ENCODE measurements at regions not wholly inside any gene's neighbourhood (a gene's known extent, or its start where the extent isn't known, plus 50 kb on each side); places are given as distances from the start of the nearest gene placed in this dataset.

DNA sequence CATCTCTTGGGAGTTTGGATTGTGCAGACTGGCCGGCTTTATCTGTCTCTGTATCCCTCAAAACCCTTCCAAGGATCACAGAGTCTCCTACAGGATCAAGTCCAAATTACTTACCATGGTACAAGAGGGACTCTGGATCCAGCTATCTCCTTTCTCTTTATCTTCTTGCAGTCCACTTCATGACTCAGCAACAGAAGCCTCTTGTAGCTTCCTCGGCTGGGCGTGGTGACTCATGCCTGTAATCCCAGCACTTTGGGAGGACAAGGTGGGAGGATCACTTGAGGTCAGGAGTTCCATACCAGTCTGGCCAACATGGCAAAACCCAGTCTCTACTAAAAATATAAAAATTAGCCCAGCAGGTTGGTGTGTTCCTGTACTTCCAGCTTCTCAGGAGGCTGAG, 189.7 kb downstream of the BCAT1 start:
- DNase-seq = no peak

DNA sequence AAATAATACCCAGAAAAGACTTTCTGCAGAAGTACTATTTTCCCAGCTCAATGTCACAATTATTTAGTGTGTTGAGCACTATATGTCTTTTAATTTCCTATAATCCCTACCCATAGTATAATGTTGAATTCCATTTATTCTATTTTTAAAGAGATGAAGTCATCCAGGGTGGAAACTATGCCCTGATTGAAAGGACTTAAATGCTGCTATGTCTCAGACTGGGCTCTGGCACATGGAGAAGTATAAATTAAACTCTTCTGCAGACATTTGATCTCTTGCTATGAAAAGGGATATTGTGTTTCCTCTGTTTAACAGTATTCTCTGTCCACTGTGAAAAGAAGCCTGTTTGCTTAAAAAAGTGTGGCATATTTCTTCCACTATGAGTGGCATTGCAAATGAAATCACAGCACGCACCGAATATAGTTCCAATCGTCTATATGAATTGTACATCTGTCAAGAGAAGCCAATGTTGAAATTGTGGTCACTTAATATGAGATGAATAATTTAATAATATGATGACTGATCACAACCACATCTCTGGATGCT, 192.3 kb downstream of the BCAT1 start:
- no peak for DNase-seq

DNA sequence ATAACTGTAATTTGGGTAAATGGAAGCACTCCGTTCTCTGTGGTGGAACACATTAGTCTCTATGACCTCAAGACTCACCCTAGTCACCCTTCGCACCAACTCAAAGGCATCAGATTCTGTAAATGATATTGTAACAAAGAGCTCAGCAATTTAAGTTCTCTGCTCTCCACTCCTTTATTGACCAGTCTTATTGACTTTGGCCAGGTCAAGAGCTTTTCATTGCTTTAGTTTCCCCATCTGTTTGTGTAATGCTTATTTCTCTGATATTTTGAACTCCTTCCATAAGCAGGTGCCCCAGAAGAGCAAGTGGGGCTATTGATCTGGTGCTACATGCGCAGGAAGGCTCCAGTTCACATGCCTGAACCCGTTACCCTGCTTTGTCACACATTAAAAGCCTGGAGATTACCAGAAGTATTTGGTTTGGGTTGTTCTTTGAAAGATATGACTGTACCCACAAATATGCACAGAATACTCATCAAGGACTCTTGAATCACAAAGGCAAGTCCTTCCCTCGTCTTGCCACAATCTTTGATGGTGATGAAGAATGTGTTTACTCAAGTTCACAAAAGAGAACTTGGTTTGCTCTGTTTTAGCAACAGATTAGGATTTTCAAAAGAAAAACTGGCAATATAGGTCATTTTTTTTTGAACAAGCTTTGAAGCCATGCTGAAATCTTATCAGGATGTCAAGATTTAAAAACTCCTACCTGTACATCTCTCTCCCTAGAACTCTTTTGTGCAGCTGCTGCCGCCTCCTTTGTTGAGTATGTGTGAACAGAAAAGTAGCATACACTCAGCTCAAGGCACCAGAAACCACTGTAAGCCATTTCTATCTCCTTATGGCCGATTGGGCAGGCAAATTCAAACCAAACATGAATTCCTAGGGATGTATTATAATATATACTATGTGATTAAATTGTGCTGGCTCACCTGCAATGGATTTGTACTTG, 193.9 kb downstream of the BCAT1 start:
- DNase-seq = no peak

GRCh38 chr12:24752763-24753462, 196.0 kb downstream of the BCAT1 start:
- DNase-seq = no peak

DNA sequence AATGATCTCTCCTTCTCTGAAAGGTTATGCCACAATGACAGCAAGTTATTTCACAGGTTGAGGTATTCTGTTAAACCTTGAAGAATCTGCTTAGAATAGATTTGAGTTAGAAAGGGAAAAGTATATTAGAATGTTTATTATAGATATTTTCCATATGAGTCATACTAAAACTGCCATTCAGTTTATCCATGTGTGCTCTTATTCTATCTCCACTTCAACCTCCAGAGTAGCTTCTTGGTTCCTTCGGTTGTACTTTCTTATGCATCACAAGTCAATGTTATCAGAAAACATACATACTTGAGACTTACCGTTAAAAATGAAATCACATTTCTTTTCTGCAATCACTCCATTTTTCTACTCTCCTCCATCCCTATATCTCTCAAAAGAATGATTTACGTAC, 197.7 kb downstream of the BCAT1 start:
- DNase-seq = no peak

GRCh38 chr12:24750263-24750662, 198.6 kb downstream of the BCAT1 start:
- no peak for DNase-seq

GRCh38 chr12:24749171-24749570, 199.7 kb downstream of the BCAT1 start:
- no peak for DNase-seq

DNA sequence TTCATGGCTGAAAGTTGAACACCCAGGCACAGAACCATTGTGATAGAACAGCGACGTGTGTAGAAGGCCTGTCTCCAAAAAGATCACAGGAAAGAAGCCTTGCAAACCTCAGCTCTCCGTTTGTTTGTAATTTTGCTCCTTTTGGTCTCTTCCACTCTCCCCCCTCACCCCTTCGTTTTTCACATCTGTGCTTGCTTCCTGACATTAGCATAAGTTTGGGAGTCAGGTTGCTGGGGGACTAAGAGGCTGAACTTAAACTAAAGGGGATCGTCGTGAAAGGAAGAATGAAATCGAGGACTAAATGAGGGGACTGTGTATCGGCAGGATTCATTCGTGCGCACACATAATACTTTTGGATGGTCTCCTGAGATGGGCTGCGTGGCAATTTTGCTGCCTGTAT, 200.6 kb downstream of the BCAT1 start:
- DNase-seq = no peak

- no peak for DNase-seq
Observed at GRCh38 chr12:24746864-24747263, 202.0 kb downstream of the BCAT1 start.

DNA sequence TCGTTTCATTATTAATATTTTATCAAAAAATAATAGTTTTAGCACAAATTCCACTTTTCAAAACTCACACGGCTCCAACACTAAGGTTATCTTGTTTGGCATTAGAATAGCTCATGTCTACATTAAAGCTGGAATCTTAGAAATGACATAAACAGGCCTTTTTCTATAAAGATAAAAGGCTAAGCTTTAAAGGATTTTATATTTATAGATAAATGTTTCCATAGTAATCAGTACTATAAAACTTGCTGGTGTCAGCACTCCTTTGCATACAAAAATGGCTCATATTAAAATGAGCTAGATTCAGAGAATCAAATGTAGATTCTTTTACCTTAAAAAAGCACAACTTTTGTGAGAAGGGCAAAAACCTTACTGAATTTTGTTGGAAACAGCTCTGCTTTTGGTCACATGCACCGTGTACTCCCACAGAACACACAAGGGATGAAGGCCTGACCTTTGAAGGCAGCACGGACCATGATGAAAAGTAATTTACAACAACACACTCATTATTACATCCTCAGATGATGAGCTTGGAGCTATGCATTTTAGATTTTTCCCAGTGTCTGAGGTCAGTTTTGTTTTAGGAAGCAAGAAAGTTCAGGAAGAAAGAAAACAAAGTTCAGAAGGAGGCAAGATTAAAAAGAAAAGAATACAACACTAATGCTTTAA, 202.8 kb downstream of the BCAT1 start:
- no peak for DNase-seq

DNA sequence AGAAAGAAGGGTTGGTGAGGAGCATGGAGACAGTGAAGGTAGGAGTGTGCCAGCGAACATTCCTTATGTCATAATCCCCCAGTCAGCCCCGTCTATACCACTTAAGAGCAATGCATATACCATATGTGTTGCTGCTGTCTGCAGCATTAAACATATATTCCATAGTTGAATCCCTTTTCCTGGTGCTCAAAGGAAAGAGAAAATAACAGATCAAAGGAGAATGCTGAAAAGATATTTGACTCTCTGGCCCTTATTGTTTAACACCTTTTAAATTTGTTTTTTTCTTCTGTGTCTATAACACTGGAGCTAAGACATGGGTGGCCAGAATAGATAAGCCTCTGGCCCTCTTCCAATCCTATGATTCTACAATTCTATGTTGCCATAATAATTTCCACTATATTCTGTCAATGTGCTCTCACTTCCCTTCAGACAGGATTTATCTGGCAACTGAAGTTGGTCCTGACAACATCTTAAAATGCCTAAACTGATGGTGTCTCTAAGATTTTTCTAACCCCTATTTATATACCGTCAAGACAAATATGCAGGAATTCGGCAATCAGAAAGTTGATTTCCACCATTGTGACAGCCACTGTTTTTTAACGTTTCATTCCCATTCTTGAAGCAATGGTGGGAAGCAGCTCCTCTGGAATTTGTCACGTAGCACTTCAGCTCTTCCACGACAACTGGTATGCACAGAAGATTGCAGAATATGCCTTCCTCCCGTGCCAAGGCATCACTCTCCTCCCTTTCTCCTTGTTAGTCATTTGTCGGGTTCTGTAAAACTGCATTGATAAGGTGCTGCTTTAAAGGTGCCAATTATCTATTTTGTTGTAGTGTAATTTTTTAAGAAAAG, 204.7 kb downstream of the BCAT1 start:
- DNase-seq = no peak

DNA sequence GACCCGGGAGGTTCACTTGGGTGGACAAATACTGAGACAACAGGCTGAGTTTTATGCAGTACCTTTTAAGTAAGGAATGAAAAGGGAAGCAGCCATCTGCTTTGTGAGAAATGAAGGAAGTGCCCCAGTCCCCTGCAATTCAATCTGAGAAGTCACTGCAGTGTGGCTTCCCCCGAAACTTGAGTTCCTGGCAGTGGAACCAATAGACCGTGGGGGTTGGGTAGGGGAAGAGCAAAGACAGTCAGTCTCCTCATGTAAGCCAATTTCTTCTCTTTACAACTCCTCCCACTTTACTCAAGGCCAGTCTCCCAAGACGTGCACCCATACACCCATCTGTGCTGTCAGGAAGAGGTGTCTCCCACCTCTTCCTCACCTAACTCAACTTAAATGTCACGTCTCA, 206.5 kb downstream of the BCAT1 start:
- DNase-seq = no peak

GRCh38 chr12:24741216-24741615, 207.7 kb downstream of the BCAT1 start:
- DNase-seq = no peak

DNA sequence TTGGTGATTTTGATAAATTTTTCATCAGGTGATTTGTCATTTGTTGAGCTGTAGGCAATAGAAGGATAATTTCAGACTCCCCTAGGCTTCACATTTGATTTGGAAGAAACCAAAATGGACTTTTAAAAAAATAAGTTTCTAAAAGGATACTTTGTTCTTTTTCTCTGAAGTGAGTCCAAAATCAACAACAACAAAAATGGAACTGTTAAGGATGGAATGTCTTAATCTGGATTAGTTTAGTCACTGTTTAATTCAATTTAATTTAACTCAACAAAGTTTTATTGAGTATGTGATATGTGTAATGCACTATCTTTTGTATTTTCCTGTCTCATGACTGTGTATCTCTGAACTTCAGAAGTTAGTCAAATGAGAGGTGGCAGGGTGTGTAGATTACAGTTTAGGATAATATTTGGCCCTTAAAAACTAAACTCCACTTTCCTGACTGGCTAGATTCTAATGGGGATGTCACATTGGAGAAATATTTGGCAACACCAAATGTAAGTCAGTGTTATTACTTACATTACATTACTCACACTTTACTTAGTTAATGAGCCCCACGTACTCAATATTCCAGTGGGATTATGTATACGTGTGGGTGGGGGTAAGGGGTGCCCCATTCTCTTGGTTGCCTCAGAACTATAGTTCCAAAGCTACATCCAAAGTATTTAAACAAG, 209.7 kb downstream of the BCAT1 start:
- no peak for DNase-seq

GRCh38 chr12:24738441-24738840, 210.5 kb downstream of the BCAT1 start:
- DNase-seq = no peak

- DNase-seq = no peak
Observed at GRCh38 chr12:24731596-24731995, 217.3 kb downstream of the BCAT1 start.

GRCh38 chr12:24730489-24730896, 218.4 kb downstream of the BCAT1 start:
- no peak for DNase-seq

DNA sequence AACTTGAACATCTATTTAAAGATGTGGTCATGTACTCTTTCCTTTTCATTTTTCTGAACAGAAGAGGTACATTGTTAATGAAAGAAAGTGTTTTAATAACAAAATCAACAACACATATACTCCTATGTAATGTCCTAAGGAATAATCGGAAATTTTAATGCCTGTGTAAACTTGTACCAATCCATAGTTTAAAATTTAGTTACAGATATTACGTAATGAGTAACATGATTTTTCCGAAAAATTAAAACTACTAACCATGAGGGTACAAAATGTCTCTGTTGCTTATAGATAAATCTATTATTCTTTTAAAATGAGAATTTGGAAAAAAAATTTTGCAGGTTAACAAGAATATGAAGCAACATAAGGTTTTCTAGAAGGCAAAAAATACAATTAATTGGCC, 220.1 kb downstream of the BCAT1 start:
- no peak for DNase-seq

- DNase-seq = no peak
Observed at GRCh38 chr12:24728366-24728765, 220.5 kb downstream of the BCAT1 start.

DNA sequence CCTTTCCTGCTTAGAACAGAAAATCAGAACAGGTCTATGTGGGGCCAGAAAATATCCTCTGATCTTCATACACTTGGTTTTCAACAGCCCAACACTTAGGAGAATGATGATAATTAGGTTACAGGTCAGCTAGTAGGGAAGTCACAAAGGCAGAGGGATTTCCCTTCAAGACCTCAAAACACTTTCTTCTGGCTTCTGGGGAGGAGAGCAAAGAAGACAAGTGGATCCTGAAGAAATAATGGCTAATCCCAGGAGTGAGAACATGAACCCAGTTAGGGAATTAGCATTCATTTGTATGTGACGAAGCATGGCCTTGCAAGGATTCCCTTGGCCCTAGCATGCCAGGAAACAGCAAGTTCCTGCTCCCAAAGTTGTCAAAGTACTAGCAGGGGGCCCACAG, 223.3 kb downstream of the BCAT1 start:
- no peak for DNase-seq

GRCh38 chr12:24724814-24725213, 224.1 kb downstream of the BCAT1 start:
- DNase-seq = no peak

- no peak for DNase-seq
Observed at GRCh38 chr12:24723759-24724158, 225.1 kb downstream of the BCAT1 start.
